GM03348 (cell line): ENCODE measurements at regions not wholly inside any gene's neighbourhood (a gene's known extent, or its start where the extent isn't known, plus 50 kb on each side); places are given as distances from the start of the nearest gene placed in this dataset.

Experiments
- DNase-seq: peaks from one replicate; pipeline ENCODE4 v3.0.0; 2012; ENCODE audit warnings: low spot score

DNA sequence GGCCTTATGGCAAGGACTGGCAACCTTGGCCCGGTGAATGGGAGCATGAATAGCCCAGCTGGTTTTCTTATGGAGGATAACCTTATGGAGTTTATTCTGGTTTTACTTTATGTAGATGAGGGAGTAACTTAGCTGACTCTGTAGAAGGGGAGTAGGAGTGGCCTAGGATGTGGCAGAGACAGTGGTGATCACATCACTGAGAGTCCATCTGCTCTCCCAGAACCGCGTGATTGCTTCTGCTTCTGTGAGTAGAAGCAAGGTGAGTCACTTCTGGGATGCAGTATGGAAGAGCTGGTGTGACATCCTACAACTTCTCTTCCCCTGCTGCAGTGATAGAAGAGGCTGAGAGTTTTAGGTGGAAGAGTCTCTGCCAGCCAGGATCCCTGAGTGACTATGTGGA lies 129.2 kb downstream of the RPS24 start:
- DNase-seq, result no peak

DNA sequence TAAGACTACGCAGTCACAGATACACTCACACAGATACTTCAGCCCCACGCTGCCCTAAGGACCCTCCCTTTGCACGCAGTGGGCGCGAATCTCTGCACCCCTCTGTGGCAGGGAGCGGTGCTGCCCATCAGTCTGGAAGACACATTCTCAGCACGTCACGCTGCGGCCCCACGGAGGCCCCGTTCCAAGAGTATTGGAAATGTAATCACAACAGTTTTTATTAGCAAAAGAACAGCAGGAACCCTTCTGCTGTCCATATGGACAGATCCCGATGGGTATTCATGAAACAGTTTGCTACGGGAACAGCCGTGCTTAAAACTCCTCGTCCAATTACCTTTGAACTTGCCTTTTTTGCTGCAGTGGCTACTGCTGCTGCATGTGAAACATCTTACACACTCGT lies 131.0 kb downstream of the RPS24 start:
- DNase-seq, result no peak

DNA sequence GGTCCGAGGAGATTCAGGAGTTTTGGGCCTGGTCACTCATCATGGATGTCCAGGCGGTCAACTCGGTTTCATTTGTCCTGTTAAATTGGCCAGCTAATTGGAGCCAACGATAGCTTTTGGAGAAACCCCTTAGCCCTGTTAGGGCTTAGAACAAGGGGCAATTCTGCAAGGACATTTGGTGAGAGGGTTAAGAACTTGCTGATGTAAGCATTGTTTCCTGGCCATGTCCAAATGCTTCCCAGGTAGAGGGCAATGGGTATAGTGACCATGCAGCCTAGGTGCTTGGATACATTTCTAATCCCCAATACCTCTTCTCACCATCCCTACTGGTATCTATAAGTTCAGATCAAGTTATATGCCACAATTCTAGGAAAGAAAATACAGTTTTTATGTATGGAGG lies 131.5 kb downstream of the RPS24 start:
- DNase-seq, result no peak

DNA sequence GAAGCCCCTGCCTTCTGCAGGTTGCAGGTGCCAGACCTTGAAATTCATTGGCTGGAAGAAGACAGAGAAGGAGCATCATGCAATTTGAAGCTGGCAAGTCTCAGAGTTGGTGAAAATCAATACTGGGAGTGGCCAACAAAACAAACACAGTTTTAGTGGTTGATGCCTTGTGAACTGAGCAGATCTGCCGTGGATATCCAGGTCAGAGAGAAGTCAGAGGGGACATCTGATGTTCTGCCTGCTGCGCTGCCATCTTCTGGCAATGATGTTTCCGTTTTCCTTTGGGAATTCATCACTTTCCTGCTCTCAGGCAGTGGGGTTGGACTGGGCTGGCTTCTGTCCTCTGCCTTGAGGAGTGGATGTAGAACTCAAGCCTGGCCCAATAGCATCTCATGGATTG lies 132.0 kb downstream of the RPS24 start:
- DNase-seq, result no peak

DNA sequence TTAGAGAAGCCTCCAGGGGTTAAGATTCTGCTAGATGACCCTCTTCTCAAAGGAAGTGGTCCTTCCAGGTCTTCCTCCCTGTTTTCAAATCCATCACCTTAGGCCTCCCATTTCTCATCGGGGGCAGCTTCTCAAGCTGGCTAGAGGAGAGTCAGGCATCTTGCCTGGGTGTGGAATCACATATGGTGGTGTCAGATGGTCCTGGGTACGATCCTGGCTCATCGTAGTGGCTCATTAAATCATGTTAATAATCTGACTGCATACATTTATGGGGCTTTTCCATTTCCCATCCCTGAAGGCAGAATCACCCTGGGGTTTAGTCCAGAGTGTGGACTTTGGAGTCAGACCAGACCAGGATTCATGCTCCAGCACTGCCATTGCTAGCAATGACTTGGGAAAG lies 132.6 kb downstream of the RPS24 start:
- no peak for DNase-seq

DNA sequence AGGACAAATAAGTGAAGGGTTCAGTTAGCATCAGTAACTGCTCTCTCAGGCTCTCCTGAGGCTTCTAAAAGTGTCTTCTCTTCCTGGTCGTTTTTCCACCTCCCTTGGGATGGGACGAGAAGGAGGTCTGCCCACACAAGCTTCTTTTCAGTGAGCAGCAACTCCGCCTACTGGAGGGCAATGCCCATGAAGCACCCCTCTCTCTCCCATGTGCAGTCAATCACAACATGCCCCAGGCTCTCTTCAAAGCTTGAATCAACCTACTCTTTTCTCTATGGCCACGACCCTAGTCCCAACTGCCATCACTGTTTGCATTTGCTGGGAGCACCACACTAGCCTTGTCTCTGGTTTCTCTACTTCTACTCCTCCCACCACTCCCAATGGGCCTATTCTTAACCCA lies 135.6 kb downstream of the RPS24 start:
- DNase-seq, result no peak

DNA sequence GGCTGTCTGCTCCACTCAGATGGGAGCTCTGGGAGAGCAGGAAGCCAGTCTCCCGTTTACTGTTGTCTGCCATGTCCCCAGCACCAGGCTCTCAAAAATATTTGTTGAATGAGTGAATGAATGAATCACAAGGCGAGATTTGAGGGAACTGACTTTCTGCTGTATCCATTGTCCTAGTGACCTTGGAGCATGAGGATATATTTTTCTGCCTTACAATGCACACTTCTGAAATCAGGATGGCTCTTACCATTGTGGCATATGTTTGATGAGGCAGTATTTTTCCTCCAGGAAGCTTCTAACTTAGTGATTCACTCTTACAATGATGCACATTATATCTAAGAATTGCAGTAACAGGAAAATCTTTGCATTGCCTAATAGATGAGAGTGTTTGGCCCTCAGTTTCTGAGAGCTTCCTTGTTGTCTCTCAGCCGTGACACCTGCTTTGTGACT lies 136.4 kb downstream of the RPS24 start:
- DNase-seq, result peak; percentile 33

DNA sequence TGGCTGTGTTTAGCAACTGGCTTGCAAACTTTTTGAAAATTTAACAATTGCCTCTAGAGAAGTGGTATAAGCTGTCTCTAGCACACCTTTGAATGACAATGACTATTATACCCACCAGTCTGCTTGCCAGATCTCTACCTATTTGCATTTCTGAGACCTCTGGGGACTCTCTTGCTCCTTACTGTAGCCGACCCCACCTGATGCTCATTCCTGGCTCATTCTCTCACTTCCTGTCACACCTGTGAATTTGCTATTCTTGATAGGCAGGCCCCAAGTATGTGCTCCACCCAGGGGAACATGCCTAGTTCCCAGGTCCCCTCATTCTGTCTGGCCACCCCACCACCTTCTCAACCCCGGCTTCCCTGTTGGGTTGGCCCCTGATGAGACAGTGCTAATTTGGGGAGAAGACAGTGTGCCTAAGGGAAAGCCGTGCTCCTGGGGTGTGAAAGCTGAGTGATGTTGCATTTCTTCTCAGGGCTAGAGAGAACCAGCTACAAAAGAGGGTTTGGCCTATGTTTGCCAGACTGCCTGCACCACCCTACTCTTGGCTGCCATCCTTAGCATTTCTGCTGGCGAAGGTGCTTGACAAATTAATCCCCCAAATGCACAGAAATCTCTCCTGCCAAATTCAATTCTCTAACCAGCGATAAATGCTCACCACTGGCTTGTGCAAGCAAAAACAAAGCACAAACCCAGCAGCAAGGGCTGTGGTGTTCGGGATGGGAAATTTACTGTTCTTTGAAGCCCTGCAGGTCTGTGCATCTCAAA lies 138.2 kb downstream of the RPS24 start:
- DNase-seq, result no peak

DNA sequence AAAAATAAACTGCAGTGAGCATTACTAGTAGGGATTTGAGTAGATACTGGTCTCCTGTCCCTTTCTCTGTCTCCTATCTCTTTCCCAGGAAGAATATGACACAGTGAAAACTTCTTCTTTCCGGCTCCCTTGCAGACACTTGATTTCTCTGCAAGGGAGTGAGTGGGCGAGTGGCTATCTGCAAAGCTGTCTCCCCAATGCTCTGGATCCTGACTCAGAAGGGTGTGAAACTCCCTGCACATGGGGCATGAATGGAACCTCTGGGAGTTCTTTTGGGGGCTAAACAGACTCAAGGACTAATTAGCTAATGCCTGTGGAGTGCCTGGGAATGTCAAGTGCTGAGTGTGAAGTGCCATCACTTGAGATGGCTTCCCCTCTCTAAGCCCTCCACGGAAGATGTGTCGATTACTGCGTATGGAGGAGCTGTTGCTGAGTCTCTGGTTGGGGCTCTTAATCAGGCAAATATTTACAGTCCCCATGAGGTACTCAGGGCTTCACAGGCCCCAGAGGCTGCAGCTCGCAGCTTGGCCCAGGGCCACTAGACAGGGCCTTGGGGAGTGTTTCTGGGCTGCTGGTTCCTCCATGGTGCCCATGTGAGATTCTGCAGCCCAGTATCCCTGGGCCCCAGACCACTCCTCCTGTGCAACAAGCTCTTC lies 139.8 kb downstream of the RPS24 start:
- DNase-seq, result peak; percentile 37

DNA sequence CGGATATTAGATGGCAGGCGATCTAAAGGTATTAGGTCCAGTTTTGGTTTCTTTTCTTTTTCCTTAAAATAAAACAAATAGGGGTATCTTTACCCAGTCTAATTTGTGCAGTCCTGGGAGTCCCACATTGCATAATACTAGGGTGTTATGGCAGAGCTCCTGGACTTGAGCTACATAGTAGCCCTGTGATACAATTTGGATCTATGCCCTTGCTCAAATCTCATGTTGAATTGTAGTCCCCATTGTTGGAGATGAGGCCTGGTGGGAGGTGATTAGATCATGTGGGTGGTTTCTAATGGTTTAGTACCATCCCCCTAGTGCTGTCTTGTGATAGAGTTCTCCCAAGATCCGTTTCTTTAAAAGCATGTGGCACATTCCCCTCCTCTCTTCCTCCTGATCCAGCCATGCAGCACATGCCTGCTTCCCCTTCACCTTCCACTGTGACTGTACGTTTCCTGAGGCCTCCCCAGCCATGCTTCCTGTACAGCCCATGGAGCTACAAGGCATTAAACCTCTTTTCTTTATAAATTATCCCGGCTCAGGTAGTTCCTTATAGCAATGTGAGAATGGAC lies 141.9 kb downstream of the RPS24 start:
- peak; percentile 24 for DNase-seq

DNA sequence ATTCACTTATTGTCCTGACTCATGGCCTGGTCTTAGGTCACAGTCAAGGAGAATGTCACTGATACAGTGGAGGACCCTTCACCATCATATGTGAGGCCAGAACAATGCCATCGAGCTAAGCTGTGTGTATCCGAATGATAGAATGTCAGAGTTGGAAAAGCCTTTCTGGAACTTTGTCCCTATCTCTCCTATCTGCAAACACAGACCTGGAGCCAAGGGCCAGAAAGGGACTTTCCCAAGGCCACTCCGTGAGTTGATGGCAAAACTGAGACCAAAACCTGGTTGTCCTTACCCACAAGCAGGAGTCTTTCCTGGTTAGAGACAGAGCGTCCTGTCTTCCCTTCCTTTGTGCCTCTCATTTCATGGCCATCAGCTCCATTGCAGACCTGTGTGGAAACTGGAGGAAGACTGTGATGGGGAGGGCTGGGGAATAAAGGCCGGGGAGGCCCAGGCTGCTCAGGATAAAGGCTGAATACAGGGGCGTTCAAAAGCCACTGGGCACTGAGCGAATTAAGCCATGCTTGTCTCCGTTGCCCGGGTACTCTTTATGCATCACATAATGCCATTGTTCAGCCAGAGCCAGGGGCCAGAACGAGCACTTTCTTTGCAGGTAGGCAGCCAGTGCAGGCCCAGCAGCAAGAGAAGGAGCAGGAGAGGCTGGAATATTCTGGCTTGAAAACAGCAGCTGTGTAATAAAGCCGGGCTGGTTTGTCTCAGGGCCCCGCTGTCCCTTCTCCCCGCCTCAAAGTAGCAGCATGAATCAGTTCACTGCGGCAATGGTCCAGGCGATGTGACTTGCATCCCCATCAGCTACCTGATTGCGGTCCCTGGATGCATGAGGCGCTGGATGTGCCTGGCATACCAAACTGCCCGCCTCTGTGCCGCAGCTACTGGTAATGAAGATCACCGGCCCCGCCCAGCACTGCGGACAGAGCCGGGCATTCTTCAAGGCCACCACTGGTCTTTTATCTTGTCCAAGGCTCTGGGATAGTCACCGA lies 143.0 kb downstream of the RPS24 start:
- DNase-seq, result no peak

DNA sequence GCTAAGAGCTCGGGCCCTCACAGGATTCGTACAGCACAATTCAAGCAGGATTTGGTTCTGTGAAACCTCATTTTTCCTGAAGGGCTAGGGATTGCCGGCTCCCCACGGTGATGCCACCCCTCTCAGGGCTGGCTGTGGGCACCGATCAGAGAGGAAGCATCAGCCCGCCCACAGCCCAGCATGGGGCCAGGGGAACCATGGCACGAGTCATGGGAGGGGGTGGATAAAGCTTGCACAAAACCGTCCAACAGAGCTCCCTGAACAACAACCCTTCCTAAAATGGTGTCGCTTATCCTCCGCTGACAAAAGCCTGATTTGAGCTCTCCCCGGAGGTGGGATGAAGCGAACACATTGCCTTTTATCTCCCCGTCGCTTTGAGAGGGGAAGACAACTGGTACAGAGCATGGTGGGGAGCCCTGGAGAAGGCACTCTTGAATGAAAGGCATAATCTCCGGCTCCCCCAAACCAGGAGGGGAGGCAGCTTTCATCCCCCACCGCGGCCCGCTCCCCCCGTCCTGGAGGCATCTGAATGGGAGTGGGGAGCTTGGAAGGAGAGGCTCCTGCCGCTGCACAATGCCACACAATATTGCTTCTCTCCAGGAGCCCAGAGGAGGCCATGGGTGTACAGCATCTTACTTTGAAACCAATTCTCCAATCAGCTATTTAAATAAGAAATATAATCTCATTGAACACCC lies 144.0 kb downstream of the RPS24 start:
- no peak for DNase-seq

DNA sequence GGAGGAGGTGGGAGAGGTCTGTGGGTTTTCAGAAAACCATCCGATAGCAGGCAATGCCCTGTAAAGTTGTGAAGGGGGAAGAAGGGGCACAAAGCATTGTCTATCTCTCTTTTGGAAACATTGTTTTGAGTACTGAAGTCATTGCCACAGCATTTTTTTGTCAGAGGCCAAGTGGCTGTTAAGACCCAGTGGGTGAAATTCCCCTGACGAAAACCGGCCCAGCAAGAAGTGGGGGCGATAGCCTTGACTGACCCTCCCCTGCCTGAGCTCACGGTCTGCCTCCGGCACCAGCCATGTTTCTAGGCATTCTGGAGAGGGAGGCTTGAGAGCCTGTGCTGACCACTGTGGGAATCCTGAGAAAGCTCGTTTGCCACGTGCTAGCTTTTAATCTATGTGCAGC lies 144.7 kb downstream of the RPS24 start:
- DNase-seq, result no peak

DNA sequence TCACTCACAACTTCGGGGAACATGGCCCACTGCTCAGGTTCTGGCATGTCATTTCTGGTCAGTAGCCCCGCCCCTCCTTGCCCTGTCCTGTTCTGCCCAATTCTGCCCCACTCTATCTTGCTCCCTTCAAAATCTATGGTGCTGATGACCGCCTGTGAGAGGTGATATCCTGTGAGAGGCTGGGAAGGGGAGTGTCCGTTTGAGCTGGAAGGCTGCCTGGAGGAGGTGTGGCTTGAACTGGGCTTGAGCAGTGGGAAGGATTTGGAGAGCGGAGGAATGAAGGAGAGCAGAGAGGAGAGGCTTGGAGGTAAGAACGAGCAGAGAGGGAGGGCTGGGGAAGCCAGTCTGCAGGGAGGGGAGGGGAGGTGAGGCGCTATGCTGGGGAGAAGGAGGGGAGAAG lies 145.3 kb downstream of the RPS24 start:
- DNase-seq, result peak; percentile 52

DNA sequence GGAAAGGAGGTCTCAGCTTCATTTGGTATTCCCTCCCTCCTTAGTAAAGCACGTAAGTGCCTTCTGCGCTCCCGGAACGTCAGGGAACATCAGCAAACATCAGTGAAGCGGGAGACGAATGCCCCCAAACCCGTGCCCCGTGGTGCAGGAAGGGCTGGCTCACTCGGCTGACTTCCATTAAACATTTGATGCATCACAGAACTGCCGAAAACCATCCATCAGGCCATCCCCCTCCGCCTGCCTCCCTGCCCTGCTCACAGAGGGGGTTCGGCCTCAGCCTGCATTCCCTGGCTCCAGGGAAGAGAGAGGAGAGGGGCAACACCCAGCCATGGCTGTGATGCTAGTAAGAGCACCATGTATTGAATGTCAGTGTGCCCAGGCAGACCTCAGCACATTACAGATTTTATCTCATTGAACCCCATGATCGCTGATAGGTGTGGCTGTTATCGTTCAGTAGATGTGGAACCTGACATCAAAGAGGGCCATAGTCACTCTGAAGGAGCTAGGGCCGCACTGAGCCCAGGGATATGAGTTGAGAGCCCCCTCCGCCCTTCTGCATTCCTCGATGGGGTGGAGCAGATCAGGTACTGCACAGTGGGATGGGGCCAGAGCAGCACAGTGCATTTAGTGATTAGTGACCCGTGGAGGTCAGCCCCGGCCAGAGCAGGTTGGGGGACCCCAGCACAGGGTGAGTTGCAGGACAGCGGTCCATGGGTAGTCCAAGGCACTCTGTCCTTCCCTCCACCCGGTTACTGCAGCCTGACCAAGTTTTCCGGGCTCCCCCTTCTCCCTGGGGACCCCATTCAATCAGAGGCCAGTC lies 146.4 kb downstream of the RPS24 start:
- no peak for DNase-seq

DNA sequence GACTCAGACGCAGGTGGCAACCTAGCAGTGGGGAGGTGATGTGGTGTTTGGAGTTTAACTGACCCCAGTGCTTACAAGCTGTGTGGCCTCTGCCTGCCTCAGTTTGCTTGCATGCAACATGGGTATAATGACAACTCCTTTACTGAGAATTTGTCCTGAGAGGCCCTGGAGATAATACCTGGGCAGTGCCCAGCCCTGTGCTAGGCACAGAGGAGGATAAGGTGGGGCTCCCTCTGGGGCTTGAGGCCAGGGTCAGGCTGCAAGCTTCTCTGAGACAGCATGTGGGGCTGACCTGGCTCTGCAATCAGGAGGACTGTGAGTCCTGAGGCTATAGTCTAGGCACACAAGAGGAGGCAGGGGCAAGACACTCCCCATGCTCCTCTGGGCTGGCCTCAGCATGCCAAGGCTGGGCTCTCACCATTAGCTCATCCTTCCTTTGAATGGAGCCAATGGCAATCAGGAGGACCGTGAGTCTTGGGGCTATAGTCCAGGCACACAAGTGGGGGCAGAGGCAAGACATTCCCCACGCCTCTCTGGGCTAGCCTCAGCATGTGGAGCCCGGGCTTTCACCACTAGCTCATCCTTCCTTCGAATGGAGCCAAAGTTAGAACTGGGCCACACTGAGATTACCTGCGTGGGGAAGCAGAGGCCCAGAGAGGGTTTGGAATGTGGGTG lies 147.9 kb downstream of the RPS24 start:
- DNase-seq, result no peak

DNA sequence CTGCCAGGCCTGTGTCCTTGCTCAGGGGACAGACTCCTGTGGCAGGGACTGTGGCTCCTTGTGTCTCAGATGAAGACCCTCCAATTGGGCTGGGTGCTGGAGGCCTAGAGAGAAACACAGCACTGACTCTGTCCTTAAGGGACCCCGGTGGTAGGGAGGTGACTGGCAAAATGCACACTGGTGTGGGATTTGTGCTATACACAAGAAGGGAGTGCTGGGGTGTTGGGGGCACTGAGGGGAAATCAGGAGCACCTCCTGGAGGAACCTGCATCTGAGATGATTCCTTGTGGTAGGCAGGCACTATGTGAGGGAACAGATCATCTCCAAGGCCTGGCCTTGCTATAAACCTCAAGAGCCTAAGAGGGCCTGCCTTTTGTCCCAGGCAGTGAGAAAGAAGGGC lies 149.2 kb downstream of the RPS24 start:
- no peak for DNase-seq

DNA sequence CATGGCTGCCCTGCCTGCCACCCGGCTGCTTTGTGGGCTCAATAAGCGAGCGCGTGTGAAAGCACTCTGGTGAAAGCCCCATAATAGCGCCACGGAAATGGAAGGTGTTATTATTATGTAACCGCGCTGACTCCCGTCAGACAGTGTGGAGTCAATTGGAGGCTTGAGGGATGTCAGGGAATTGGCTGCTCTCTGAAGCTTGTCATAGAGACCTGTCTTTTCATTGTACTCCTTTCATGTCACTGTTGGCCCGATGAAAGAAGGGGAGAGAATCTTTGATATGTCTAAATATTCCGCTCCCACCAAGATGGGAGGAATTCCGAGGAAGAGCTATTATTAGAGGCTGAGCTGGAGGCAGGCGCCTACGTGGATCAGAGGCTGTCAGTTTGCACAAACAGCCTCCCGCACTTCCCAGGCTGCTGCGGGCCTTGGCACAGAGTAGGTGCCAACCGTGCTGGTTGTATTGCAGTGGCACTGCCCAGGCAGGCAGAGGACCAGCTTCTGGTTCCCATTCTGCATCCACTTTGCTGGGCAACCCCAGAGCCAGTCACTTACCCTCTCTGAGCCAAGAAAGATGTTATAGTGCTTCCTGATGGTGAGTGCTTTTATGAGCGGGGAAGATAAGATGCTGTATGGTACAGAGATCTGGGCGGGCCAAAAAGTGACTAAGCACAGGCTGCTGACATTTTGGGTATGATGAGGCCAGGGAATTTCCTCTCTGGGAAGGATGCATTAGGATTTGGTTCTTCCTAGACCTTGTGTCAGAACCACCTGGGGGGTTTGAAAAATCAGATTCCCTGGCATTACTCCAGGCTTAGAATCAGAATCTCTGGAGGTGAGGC lies 151.4 kb downstream of the RPS24 start:
- DNase-seq, result no peak

DNA sequence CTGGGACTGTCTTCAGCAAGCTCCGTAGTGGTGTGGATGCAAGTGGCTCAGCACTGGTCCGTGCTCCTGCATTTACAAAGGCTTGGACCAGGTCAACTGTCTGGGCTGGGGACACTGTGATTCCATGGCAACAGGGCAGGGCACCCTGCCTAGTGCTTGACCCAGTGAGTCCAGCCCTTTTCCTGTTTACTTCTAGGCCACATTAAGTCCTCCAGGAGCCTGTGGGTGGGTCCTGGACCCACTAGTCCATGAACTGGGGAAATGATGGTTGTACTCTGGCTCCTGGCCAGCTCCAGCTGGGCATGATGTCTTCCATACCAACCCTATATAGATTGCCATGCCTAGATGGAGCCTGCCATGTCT lies 152.0 kb downstream of the RPS24 start:
- DNase-seq, result no peak
